ENCODE measurements at regions not wholly inside any gene's neighbourhood (a gene's known extent, or its start where the extent isn't known, plus 50 kb on each side); places are given as distances from the start of the nearest gene placed in this dataset.
"Not testable (repeated sequence)": the region's sequence is repeated elsewhere in the genome, so short reads cannot be mapped to it uniquely, and the experiment has no call there.

DNA sequence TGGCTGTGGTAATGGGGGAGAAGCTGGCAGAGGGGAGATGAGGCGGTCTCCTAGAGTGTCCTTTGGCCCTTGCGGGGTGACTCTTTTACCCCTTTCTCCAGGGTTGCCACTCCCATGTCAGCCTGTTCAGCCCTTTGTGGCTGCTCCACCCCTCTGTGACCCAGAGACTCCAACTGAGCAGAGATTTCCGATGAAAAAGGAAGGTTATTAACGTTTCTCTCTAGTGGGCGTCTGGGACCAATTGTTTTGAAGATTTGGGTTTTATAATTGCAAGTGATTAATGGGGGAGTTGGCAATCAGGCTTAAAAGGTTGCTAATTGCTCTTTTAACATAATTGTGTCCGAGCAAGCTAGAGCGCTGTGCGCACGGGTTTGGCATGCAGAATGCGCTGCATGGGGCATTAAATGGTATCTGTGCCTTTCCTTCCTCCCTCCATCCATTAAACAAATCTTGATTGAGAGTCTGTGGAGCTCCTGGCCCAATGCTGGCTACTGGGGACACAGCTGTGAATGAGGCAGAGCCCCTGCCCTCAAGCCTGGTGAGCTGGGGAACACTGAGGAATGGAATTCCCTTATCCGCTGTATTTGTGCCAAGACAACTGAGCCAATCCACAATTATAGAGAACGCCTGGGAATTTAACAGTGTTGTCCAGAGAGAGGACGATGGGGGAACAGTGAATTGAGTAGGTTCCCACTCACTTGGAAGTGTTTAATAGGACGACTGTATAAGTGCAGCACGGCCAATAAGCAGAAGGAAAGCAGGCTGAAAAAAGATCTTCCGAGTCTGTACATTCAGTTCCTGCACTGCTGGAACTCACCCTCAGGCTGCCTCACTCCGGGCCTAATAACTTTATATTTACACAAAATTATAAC lies 295.9 kb downstream of the MIAT start:
- CTCF ChIA-PET, result interaction anchor here (1.6 kb wide), 1 partner anchor 11 kb away, joined by 5 read pairs; no protein-coding TSS in a partner anchor
- POLR2A ChIA-PET, result interaction anchor here (0.6 kb wide), 1 partner anchor 10 kb away, joined by 4 read pairs; no protein-coding TSS in a partner anchor

GRCh38 chr22:26956371-26956770 lies 299.0 kb downstream of the MIAT start:
- ChIA-PET CTCF (interaction anchor here (0.6 kb wide), 1 partner anchor 412 kb away, joined by 4 read pairs; no protein-coding TSS in a partner anchor), POLR2A (no interaction called here)

- ChIA-PET CTCF (no interaction called here), POLR2A (no interaction called here)
These were observed 299.8 kb downstream of the MIAT start for GRCh38 chr22:26957176-26957575.

DNA sequence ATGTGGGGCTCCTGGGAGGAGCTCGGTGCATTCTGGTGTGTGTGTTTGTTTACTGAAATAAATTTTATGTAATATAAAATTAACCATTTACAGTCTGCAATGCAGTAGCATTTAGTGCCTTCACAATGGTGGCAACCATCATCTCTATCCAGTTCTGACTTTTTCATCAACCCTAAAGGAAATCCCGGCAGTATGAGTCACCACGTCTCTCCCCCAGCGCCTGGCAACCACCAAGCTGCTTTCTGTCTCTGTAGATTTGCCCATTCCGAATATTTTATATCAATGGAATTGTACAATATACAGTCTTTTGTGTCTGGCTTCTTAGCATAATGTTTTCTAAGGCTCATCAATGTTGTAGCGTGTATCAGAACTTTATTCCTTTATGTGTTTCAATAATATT lies 300.5 kb downstream of the MIAT start:
- CTCF ChIA-PET, result no interaction called here
- POLR2A ChIA-PET, result no interaction called here

DNA sequence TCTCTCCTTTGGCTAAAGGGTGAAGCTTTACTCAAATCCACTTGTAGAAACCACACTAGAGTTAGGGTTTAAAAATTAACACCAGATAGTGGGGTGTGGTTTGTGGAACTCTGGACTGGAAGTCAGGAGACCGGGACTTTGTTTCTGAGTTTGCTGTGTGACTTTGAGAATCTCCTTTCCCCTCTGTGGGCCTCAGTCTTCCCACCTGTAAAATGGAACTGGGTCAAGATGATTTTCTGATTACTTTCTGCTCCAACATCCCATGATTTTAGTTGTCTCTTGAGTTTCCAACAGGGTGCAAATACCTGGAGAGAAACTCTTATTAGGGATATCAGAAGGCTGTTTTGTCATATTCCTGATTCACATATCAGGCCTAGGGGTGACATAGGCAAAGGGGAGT lies 301.0 kb downstream of the MIAT start:
- ChIA-PET CTCF (no interaction called here), POLR2A (no interaction called here)

DNA sequence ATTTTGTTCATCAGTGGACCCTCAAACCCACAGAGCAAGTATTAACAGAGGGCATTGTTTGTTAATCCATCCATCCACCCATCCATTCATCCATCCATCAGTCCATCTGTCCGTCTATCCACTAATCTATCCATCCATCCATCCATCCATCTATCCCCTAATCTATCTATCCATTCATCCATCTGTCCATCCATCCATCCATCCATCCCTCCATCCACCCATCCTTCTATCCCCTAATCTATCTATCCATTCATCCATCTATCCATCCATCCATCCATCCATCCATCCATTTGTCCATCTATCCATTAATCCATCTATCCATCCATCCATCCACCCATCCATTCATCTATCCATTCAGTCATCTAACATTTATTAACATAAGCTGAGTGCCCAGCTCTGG lies 307.3 kb downstream of the MIAT start:
- POLR2A ChIA-PET, result no interaction called here
- CTCF ChIA-PET, result no interaction called here

DNA sequence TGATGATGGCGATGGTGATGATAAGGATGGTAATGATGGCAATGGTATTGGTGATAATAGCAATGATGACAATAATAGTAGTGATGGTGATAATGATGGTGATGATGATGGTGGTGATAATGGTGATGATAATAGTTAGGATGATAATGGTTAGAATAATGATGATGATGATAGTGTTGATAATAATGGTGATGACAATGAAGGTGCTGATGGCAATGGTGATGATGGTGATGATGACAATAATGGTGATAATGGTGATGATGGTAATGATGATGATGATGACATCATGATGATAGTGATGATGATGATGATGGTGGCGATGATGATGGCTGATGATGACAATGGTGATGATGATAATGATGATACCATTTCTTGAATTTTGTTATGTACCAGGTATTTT lies 309.9 kb downstream of the MIAT start:
- ChIA-PET POLR2A (no interaction called here), CTCF (no interaction called here)

DNA sequence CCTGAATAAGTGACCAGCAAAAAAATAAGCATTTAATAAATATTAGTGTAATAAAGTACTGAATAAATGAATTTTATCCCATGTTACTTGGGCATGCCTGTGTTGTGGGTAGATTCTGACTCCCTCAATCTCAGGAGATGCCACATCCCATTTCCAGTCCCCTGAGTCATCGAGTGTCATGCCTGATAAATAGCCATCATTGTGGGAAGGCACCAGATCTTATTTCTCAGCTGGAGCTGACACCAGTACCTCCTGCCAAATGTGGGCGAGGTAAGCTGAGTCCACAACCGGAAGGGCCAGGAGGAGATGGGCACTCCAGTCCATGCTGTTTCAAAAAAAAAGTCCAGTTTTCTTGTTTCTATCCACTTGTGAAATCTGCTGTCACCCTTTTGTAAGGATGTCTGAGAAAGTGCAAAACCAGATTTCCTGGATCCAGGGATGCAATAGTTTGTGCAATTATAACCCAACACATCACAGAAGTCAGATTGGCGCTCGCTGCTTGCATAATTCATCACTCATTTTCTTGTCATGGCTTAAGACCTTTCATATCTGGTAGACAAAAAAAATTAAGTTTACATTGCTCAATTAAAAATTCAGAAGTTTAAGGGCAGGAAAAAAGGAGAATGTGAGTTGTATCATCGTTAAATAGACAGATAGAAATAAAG lies 311.6 kb downstream of the MIAT start:
- CTCF ChIA-PET, result no interaction called here
- POLR2A ChIA-PET, result no interaction called here

DNA sequence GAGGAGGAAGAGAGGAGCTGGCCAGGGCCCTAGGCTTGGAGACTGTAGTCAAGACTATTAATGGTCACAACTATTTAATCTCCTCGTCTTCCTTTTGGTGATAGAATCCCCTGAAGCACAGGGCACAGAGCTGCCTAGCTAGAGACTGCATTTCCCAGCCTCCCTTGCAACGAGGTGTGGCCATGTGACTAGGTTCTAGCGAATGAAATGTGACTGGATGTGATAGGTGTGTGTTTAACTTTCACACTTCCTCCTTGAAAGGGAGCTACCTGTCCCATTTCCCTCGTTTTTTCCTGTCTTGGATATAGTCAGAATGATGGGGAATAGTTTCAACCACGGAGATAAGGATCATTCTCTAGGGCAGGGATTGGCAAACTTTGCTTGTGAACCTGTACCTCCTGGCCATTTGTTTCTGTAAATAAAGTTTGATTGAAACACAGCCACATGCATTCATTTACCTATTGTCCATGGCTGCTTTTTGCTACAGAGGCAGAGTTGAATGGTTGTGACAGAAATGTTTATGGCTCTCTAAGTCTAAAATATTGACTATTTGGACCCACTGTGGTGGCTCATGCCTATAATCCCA lies 313.5 kb downstream of the MIAT start:
- ChIA-PET CTCF (no interaction called here), POLR2A (no interaction called here)

DNA sequence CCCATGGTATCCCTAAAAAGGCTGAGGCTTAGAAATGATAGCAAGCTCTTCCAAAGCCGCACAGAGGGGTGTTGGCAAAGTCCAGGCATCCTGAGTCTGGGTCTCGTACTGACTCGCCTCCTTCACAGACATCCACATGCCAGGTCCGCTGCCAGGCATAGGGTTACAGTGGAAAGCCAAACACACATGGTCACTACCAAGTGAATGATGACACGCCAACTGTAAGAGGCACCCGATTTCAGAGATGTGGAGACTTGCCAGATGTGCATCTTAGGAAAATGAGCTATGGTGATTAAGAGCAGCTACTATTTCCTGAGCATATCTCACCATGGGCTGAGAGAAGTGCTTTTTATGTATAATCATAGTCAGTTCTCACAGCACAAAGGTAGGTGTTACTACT lies 314.9 kb downstream of the MIAT start:
- ChIA-PET CTCF (no interaction called here), POLR2A (no interaction called here)

DNA sequence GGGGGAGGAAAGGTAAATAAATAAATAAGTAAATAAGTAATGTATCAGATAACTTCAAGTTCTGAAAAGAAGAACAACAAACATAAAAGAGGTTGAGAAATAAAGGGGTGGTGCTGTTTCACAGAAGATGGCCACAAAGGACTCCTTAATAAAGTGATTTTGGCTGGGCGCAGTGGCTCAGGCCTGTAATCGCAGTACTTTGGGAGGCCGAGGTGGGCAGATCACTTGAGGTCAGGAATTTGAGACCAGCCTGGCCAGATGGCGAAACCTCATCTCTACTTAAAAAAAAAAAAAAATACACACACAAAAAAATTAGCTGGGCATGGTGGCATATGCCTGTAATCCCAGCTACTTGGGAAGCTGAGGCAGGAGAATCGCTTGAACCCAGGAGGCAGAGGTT lies 315.5 kb downstream of the MIAT start:
- CTCF ChIA-PET, POLR2A ChIA-PET: not testable (repeated sequence)

DNA sequence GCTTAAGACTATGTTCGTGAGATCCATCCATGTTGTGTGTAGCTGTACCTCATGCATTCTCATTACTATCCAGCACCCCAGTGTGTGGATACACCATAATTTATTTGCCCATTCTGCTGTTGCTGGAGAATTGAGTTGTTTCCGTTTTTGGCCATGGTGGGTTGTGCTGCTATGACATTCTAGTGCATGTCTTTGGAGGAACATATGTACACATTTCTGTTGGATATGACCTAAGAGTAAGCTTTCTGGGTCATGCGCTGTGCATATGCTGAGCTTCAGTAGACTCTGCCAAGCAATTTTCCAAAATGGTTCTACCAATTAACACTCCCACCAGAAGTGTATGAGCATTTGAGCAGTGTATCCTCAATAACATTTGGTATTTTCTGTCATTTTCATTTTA lies 316.6 kb downstream of the MIAT start:
- ChIA-PET CTCF (no interaction called here), POLR2A (no interaction called here)

DNA sequence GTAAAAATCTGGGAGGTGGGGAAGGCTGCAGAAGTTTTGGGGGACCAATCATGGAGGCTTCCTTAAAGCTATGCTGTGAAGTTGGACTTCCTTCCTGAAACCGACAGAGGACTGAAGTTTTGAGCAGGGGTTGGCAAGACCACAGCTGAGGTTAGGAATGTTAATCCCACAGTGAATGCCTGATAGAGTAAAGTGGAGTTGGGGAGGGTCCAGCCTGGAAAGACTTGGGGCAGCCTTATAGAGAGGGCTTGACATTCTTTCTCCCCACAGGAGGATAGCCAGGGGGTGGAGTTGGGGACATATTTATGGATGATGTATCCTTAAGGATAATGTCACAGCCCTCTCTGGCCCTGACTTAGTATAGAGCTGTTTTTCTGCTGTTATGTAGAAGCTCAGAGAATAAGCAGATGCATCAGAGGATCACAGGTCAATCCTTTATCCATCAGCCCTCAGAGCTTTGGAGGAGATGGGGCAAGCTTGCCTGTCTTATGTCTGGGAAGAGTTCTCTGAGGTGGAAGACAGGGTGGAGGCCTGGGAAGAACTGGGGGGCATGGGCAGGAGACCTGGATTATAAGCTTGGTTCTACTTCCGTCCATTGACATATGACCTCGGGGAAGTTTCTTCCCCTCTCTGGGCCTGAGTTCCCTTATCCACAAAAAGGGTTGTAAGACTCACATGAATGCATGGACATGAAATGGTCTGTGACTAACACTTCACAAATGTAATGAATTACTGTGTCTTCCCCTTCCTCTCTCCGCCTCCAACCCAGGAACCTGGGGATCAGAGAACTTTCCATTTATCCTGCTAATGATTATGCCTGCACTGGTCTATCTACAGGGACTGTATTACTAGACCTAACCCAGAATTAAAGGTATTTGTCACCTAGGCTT lies 317.8 kb downstream of the MIAT start:
- ChIA-PET CTCF (interaction anchor here (0.6 kb wide), 1 partner anchor 38 kb away, joined by 4 read pairs; no protein-coding TSS in a partner anchor), POLR2A (no interaction called here)

DNA sequence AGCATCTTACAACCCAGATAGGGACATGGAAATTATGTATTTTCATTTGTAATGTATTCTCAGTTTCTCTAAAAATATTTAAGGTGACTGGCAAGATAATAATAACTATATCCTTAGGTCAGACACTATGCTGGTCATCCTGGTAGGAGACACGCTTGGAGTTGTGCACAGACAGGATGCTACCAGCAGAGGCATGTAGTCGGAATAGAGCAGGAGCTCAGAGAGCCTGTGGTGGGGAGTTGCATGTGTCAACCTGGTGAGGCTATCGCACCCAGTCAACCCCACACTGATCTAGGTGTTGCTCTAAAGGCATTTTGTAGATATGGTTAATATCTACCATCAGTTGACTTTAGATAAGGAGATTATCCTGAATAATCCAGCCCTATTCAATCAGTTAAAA lies 318.5 kb downstream of the MIAT start:
- ChIA-PET POLR2A (no interaction called here), CTCF (no interaction called here)

- POLR2A ChIA-PET, result no interaction called here
- CTCF ChIA-PET, result no interaction called here
These were observed 320.5 kb downstream of the MIAT start for GRCh38 chr22:26977741-26978376.

- ChIA-PET POLR2A (no interaction called here), CTCF (no interaction called here)
These were observed 321.9 kb downstream of the MIAT start for GRCh38 chr22:26979294-26979693.

DNA sequence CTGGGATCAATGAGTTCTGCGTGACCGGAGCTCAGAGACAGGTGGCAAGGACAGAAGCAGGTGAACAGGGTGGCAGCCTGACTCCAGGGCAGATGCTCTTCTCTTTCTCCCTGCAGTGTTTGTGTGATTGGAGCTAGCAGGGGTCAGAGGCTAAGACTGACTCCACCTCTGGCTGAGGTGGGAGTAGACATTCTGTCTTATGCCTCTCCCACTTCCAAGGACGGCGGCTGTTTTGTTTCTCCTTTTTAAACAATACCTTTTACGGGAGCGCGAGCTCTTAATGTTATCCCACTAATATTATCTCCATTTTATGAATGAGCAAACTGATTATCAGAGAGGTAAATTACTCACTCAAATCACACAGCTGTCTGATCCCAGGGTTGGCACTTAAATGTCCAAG lies 323.7 kb downstream of the MIAT start:
- CTCF ChIA-PET, result no interaction called here
- POLR2A ChIA-PET, result no interaction called here

DNA sequence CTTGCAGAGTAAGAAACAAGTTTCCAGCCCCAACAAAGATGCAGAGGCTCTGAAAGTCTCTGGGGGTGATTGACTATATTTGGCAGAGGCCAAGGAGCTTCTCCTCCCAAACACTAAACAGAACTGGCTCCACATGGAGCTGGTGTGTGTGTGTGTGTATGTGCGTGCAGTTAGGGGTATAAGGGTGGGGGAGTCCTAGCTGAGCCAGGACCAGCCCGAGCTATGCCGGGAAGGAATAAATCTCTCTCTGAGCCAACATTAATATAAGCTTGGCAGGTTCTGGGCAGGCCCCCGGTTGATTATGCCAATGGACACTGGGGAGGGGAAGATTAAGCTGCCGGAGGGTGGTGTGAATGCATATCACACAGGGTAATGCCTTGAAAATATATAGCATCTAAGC lies 324.2 kb downstream of the MIAT start:
- POLR2A ChIA-PET, result no interaction called here
- CTCF ChIA-PET, result no interaction called here

- POLR2A ChIA-PET, result no interaction called here
- CTCF ChIA-PET, result no interaction called here
These were observed 325.9 kb downstream of the MIAT start for GRCh38 chr22:26983311-26983710.

DNA sequence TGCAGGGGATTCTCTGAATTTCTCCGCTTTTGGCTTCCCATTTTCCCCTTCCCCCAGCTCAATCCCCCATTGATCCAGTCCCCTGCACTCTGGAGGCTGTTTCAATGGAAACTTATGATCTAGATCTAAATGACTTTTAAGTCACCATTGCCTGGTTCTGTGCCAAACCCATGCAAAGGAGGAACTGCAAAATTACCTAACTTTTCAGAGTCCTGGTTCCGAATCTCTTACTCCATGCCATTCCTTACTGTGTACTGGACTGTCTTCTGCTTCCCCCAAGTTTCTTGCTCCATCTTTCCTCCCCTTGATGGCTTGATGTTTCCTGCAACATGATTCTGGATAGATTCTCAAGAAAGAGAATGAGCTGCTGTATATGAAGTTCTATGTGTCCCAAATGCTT lies 327.8 kb downstream of the MIAT start:
- ChIA-PET CTCF (no interaction called here), POLR2A (no interaction called here)

All from activated CD8-positive, alpha-beta memory T cell treated with anti-CD3 and anti-CD28 coated beads for 36 hours (primary cell).